Skeletal muscle satellite cell (primary cell): ENCODE measurements at regions not wholly inside any gene's neighbourhood (a gene's known extent, or its start where the extent isn't known, plus 50 kb on each side); places are given as distances from the start of the nearest gene placed in this dataset.

Experiments used
- H3K27me3 ChIP-seq: 2 replicates; pipeline ENCODE4 v1.7.0; 2013; ENCODE audit warnings: low read length; ENCODE audit not compliant: control insufficient read depth, insufficient read depth
- H3K36me3 ChIP-seq: 2 replicates; pipeline ENCODE4 v1.7.0; 2013; ENCODE audit warnings: mild to moderate bottlenecking, control low read depth, low read length; ENCODE audit not compliant: insufficient read depth
- H3K4me1 ChIP-seq: 2 replicates; pipeline ENCODE4 v1.7.0; 2013; ENCODE audit warnings: low read length; ENCODE audit not compliant: control insufficient read depth, insufficient read depth
- H3K4me2 ChIP-seq: 2 replicates; pipeline ENCODE4 v1.7.0; 2013; ENCODE audit warnings: mild to moderate bottlenecking, low read length
- H3K4me3 ChIP-seq: 2 replicates; pipeline ENCODE4 v1.7.0; 2013; ENCODE audit warnings: low read length
- H3K9ac ChIP-seq: 2 replicates; pipeline ENCODE4 v1.7.0; 2013; ENCODE audit warnings: mild to moderate bottlenecking, low read depth, low read length, moderate library complexity
- H3K9me3 ChIP-seq: replicated peaks from 2 replicates; pipeline ENCODE4 v1.7.0; 2013; ENCODE audit warnings: mild to moderate bottlenecking, control low read depth, low read length

DNA sequence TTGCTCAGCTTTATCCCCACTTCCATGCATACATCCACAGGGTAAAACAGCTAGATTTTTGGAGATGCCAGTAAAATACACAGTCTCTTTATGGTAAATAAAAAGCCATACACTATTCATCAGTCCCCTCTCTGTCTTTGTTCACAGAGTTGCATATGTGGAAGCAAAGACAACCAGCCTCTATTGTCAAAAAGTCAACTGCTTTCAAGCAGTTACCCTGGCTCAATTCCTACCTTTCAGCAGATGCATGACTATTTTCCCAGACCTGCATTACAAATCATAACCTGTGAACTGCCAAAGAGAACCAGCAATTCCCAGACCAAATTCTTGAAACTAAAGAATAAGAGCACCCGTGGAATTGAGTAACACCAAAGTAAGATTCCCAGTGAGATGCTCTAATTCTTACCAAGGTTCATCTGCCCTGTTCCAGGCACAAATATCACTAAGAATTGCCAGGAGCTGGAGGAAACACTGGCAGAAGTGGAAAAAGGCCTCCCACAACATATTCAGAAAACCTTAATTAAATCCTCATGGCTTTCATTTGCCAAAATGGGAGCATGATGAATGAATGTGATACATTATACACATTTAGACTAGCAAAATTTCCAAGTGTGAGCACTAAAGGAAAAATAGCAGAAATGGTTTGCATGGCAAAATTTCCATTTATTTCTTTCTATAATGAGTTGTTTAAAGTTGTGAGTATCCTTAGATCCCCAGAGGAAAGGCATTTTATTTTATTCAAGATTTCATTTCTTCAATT, 391.2 kb upstream of the ADGRL3 start:
- no peaks in the 10 kb centered on the region for H3K36me3 ChIP-seq
- no peaks in the 10 kb centered on the region for H3K27me3 ChIP-seq
- no peaks in the 10 kb centered on the region for H3K9me3 ChIP-seq
- H3K4me3 ChIP-seq: no peak overlapping the region
- H3K4me2 ChIP-seq: no peak overlapping the region
- H3K9ac ChIP-seq: no peak overlapping the region
- no peaks in the 10 kb centered on the region for H3K4me1 ChIP-seq

GRCh38 chr4:60809486-60809800, 390.7 kb upstream of the ADGRL3 start:
- Histone ChIP-seq H3K27me3 (no peaks in the 10 kb centered on the region), H3K9ac (no peak overlapping the region), H3K4me3 (no peak overlapping the region), H3K9me3 (no peaks in the 10 kb centered on the region), H3K4me1 (no peaks in the 10 kb centered on the region), H3K36me3 (no peaks in the 10 kb centered on the region), H3K4me2 (no peak overlapping the region)

- Histone ChIP-seq H3K9me3 (no peaks in the 10 kb centered on the region), H3K9ac (no peak overlapping the region), H3K36me3 (no peaks in the 10 kb centered on the region), H3K4me1 (no peaks in the 10 kb centered on the region), H3K27me3 (no peaks in the 10 kb centered on the region), H3K4me2 (no peak overlapping the region), H3K4me3 (no peak overlapping the region)
Measured at GRCh38 chr4:60812811-60813210, 387.3 kb upstream of the ADGRL3 start.

GRCh38 chr4:60814549-60814948, 385.6 kb upstream of the ADGRL3 start:
- Histone ChIP-seq H3K9me3 (no peaks in the 10 kb centered on the region), H3K36me3 (no peaks in the 10 kb centered on the region), H3K4me3 (no peak overlapping the region), H3K9ac (no peak overlapping the region), H3K4me1 (no peaks in the 10 kb centered on the region), H3K27me3 (no peaks in the 10 kb centered on the region), H3K4me2 (no peak overlapping the region)

GRCh38 chr4:60817609-60818008, 382.5 kb upstream of the ADGRL3 start:
- Histone ChIP-seq H3K9me3 (no peaks in the 10 kb centered on the region), H3K9ac (no peak overlapping the region), H3K36me3 (no peaks in the 10 kb centered on the region), H3K4me3 (no peak overlapping the region), H3K4me1 (no peaks in the 10 kb centered on the region), H3K4me2 (no peak overlapping the region), H3K27me3 (no peaks in the 10 kb centered on the region)

- Histone ChIP-seq H3K9ac (no peak overlapping the region), H3K36me3 (no peaks in the 10 kb centered on the region), H3K27me3 (no peaks in the 10 kb centered on the region), H3K4me2 (no peak overlapping the region), H3K9me3 (no peaks in the 10 kb centered on the region), H3K4me1 (no peaks in the 10 kb centered on the region), H3K4me3 (no peak overlapping the region)
Measured at GRCh38 chr4:60822986-60823385, 377.1 kb upstream of the ADGRL3 start.

- Histone ChIP-seq H3K9ac (no peak overlapping the region), H3K4me1 (no peaks in the 10 kb centered on the region), H3K4me2 (no peak overlapping the region), H3K4me3 (no peak overlapping the region), H3K36me3 (no peaks in the 10 kb centered on the region), H3K9me3 (no peaks in the 10 kb centered on the region), H3K27me3 (no peaks in the 10 kb centered on the region)
Measured at GRCh38 chr4:60840020-60840419, 360.1 kb upstream of the ADGRL3 start.

- no peak overlapping the region for H3K9ac ChIP-seq
- H3K27me3 ChIP-seq: no peaks in the 10 kb centered on the region
Measured at GRCh38 chr4:60846678-60847077, 353.4 kb upstream of the ADGRL3 start.

DNA sequence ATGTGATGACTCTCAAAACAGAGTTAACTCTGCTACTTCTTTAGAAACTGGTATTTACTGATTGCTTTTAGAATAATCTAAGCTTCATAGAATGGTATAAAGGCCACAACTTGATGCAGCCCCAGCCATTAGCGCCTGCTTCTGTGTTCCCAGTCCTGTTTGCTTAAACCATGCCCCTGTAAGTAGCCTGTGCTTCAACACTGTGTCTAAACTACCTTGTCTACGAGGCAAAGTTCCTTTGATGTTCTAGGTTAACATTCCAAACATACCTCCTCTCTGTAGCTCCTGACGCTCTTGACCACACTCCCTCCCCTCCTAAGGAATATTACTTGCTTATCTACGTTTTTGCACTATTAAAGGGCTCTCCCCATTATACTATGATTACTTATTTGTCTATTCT, 352.5 kb upstream of the ADGRL3 start:
- Histone ChIP-seq H3K4me2 (no peak overlapping the region), H3K36me3 (no peaks in the 10 kb centered on the region), H3K4me1 (no peaks in the 10 kb centered on the region), H3K27me3 (no peaks in the 10 kb centered on the region), H3K9me3 (no peaks in the 10 kb centered on the region), H3K4me3 (no peak overlapping the region), H3K9ac (no peak overlapping the region)

More at GRCh38 chr4:60846678-60847077, 353.4 kb upstream of the ADGRL3 start:
- Histone ChIP-seq H3K36me3 (no peaks in the 10 kb centered on the region), H3K4me2 (no peak overlapping the region), H3K9me3 (no peaks in the 10 kb centered on the region), H3K4me3 (no peak overlapping the region), H3K4me1 (no peaks in the 10 kb centered on the region)

DNA sequence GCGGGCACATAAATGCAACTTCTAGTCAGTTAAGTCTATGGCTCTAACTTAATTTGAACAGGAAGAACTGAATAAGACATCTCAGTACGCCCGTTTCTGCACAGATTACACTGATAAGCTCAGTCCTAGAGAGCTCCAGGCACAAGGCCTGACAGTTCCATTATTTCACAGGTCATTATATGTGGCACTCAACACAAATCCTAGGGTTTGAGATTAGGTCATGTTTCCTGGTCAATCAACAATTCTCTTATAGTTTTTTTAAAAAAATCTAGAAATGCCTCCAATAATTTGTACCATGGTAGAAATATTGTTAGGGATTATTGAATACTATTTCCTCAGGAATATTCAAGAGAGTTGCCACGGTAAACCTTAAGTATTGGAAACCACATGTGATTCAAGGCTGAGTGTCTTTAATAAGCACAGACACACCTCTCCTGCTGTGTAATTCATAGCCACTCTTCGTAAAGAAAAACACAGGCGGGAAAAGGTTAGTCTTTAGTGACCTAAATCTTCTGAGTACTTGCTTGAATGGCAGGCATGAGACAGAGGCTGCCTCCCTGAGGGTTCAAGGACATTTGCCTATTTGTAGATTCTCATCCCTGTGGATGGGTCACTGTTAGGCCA, 342.9 kb upstream of the ADGRL3 start:
- no peaks in the 10 kb centered on the region for H3K27me3 ChIP-seq
- no peaks in the 10 kb centered on the region for H3K4me1 ChIP-seq
- H3K4me3 ChIP-seq: no peak overlapping the region
- no peak overlapping the region for H3K9ac ChIP-seq
- no peaks in the 10 kb centered on the region for H3K9me3 ChIP-seq
- no peaks in the 10 kb centered on the region for H3K36me3 ChIP-seq
- H3K4me2 ChIP-seq: no peak overlapping the region

DNA sequence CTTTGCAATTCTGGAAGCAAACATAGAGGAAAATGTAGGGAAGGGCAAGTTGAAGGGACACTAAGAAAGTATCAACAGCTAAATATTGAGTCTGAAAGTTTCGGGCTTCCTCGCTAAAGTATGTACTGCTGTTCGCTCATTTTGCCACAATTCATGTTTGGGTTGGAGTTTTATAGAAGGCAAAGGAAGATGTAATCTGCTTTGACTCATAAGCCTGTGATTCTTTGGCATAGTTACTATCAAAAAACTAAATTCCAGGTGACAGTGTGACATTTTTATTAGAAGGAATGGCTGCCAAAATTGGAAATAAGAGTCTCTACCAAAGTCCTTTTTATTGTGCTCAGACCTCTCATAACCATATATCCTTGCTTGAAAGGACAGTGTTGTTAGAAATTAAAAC, 336.7 kb upstream of the ADGRL3 start:
- Histone ChIP-seq H3K4me2 (no peak overlapping the region), H3K4me3 (no peak overlapping the region), H3K4me1 (no peaks in the 10 kb centered on the region), H3K36me3 (no peaks in the 10 kb centered on the region), H3K9me3 (no peaks in the 10 kb centered on the region), H3K9ac (no peak overlapping the region), H3K27me3 (no peaks in the 10 kb centered on the region)

GRCh38 chr4:60865273-60865672, 334.9 kb upstream of the ADGRL3 start:
- Histone ChIP-seq H3K4me2 (no peak overlapping the region), H3K4me3 (no peak overlapping the region), H3K9me3 (no peaks in the 10 kb centered on the region), H3K27me3 (no peaks in the 10 kb centered on the region), H3K4me1 (no peaks in the 10 kb centered on the region), H3K9ac (no peak overlapping the region), H3K36me3 (no peaks in the 10 kb centered on the region)
